ENCODE measurements at regions not wholly inside any gene's neighbourhood (a gene's known extent, or its start where the extent isn't known, plus 50 kb on each side); places are given as distances from the start of the nearest gene placed in this dataset.
"Not testable (repeated sequence)": the region's sequence is repeated elsewhere in the genome, so short reads cannot be mapped to it uniquely, and the experiment has no call there.

GRCh38 chr10:108583877-108584276 is 1339.4 kb downstream of the XPNPEP1 start:
- DNase-seq (ENCODE audit: low read depth in 4 of 4, low spot score in 3 of 4): no peak

DNA sequence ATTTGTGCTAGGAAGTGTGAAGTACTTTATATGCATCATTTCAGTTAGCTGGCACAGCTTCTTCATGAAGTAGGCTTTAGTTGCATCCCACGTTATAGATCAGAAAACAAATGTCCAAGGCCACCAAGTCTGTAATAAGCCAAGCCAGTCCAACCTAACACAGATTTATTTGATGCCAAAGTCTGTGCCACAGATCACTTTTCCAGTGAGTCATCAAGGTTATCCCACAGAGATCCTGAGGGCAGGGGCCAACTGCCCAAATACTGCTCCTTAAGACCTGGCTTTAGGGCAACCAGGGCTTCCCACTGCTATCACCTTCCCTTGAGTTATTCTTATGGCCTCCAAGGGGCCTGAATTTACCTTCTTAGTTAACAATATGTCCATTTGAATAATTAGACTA is 1340.4 kb downstream of the XPNPEP1 start:
- DNase-seq (ENCODE audit: low read depth in 4 of 4, low spot score in 3 of 4): no peak

GRCh38 chr10:108582387-108582786 is 1340.9 kb downstream of the XPNPEP1 start:
- DNase-seq (ENCODE audit: low read depth in 4 of 4, low spot score in 3 of 4): no peak

GRCh38 chr10:108578258-108578657 is 1345.1 kb downstream of the XPNPEP1 start:
- no peak for DNase-seq (ENCODE audit: low read depth in 4 of 4, low spot score in 3 of 4)

DNA sequence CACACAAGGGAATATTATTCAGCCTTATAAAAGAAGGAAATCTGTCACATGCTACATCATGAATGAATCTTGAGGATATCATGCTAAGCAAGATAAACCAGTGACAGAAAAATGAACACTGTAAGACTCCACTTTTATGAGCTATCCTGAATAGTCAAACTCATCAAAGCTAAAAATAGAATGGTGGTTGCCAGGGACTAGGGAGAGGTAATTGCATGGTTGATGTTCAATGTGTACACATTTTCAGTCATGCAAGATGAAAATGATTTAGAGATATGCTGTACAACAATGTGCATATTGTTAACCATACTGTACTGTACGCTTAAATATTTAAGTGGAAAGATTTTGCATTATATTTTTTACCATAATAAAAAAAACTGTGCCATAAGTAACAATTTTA is 1349.1 kb downstream of the XPNPEP1 start:
- DNase-seq (ENCODE audit: low read depth in 4 of 4, low spot score in 3 of 4): no peak

GRCh38 chr10:108568824-108569223 is 1354.5 kb downstream of the XPNPEP1 start:
- no peak for DNase-seq (ENCODE audit: low read depth in 4 of 4, low spot score in 3 of 4)

DNA sequence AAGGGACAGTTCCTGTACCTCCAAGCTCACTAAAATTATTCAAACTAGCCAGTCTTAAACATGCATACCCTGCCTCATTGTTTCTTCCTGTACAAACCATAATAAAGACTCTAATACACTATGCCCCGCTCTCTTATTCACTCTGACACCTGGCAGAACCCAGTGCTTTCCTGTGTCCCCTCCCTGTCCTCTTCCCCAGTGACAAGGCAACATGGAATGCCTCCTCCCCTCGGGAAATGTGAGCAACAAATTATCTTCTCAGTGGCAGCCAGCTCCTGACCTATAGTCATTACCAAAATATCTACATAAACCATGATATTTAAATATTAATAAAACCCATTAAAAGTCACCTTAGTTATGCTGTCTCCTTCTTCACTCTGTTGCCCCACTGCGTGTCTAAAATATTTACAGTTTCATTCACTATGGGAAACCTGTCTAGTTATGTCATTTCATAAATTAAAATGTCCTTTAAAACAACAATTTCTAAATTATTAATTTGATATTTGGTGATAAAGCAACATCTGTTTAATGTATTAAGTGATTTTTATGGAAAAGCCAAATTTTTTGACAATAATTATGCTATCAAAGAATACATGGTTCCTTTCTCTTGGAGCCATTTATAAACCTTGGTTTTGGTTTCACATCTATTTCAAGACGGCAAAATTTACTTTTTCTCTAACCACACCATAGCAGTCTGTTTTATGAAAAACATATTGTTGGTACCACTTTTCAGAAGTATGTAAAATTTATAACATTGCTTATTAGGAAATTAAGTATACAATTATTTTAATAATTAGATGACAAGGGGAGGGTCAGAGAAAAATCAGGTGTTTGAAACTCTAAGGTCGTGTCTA is 1355.2 kb downstream of the XPNPEP1 start:
- DNase-seq (ENCODE audit: low read depth in 4 of 4, low spot score in 3 of 4): no peak

DNA sequence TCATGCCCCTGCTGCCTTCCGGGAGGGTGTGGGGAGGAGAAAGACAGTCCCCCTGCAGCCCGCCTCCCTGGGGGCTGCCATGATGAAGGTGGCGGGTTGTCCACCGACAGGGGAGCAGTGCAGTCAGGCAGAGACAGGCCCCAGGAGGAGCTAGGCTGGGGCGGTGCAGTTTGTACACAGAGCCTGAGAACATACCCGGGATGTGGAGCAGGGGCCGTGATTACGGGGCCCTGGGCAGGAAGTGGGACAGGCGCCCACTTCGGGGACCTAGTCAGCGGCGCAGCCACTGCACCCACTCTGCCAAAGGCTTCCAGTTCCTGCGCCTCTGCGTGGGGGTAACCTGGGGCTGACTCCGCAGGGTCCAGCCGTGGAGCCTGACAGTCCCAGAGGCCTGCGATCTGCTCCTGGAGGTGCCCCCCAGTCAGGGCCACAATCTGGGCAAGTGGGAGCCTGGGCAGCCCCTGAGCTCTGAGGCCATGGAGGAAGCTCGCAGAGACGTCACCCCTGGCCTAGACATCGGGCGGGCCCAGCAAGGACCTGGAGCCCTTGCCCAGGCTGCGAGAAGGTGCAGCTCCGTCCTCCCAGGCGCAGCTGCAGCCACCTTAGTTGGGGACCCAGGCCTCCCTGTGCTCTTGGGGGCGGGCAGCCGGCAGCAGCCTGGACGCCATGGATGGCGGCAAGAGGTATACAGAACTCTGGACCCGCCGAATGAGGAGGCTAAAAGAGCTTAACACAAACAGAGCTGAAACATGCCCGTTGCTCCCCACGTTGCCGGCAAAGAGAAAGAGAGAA is 1356.8 kb downstream of the XPNPEP1 start:
- no peak for DNase-seq (ENCODE audit: low read depth in 4 of 4, low spot score in 3 of 4)

DNA sequence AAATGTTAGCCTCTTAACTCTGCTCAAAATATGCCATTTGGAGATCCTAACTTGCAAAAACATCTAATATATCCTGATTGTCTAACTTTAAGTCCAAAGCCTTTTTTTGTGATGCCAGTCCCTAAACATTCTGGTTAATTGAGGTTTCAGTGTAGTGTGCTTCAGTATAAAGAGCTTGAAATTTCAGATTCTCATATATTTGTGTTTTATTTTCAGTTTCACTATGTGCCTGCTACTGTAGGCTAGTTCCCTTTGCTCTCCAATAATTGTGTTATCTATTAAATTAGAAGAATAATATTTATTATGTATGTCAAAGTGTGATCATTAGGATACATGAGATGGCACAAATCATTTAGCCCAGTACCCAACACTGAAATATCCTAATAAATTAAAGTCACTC is 1361.2 kb downstream of the XPNPEP1 start:
- DNase-seq (ENCODE audit: low read depth in 4 of 4, low spot score in 3 of 4): no peak

- DNase-seq (ENCODE audit: low read depth in 4 of 4, low spot score in 3 of 4): no peak
Measured at GRCh38 chr10:108561649-108562048, 1361.7 kb downstream of the XPNPEP1 start.

- DNase-seq (ENCODE audit: low read depth in 4 of 4, low spot score in 3 of 4): no peak
Measured at GRCh38 chr10:108560488-108560887, 1362.8 kb downstream of the XPNPEP1 start.

- DNase-seq (ENCODE audit: low read depth in 4 of 4, low spot score in 3 of 4): no peak
Measured at GRCh38 chr10:108556186-108556585, 1367.1 kb downstream of the XPNPEP1 start.

- DNase-seq (ENCODE audit: low read depth in 4 of 4, low spot score in 3 of 4): no peak
Measured at GRCh38 chr10:108545921-108546320, 1377.4 kb downstream of the XPNPEP1 start.

DNA sequence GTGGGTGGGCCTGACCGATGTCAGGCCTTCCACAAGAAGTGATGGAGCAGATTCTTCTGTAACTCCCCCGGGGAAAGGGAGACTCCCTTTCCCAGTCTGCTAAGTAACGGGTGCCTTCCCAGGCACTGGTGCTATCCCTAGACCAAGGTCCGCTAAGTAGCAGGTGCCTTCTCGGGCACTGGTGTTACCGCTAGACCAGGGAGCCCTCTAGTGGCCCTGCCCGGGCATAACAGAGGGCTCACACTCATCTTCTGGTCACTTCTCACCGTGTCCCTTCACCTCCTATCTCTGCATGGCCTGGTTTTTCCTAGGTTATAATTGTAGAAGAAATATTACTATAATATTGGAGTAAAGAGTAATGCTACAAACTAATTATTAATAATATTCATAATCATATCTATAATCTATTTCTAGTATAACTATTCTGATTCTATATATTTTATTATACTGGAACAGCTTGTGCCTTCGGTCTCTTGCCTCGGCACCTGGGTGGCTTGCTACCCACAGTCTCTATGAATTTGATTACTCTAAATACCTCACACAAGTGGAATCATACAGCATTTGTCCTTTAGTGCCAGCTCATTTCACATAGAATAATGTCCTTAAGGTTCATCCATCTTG is 1378.7 kb downstream of the XPNPEP1 start:
- peak; percentile 25 to 59 (median 34) for DNase-seq (ENCODE audit: low read depth in 4 of 4, low spot score in 3 of 4)

DNA sequence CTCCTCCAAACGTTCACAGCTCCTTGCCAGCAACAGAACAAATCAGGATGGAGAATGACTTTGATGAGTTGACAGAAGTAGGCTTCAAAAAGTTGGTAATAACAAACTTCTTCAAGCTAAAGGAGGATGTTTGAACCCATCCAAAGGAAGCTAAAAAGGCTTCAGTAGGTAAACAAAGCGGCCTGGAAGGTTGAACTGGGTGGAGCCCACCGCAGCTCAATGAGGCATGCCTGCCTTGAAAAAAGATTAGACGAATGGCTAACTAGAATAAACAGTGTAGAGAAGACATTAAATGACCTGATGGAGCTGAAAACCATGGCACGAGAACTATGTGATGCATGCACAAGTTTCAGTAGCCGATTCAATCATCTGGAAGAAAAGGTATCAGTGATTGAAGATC is 1369.0 kb upstream of the SORCS1 start:
- not testable (repeated sequence) for DNase-seq (ENCODE audit: low read depth in 4 of 4, low spot score in 3 of 4)

DNA sequence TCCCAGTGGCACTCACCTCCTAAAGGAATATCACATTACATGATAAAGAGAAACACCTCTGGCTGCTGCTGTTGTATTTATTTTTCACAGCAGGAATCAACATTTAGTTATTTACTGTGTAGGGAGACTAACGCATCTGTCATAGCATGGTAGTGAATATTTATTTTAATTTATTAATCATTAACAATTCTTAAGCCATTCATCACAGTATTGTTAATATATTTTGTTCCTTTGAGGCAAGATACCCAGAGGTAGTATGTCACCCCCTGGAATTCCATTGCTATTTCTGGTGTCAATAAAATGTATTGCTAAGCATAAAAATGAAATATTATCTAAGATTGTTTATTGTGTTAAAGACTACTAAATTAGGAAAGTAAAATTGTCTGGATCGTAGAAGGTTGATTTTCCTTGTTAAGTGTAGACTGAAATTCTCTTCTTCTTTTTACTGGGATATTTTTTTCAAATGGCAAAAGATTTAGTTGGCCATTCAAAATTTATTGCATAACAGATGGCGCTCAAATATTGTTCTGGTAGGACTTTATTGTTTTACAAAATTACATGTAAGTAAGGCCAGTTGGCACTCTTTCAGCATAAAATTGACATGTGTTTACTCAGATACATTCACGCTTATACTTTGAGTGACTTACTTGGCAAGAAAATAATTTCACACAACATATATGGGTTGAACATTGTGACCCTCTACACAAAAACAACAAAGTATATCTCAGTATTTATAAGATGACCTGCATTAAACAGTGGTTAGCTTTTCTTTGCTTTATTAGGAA is 1358.7 kb upstream of the SORCS1 start:
- no peak for DNase-seq (ENCODE audit: low read depth in 4 of 4, low spot score in 3 of 4)

GRCh38 chr10:108521827-108522492 is 1357.5 kb upstream of the SORCS1 start:
- peak in 2 of 4 donors; percentile 8 to 20 for DNase-seq (ENCODE audit: low read depth in 4 of 4, low spot score in 3 of 4)

DNA sequence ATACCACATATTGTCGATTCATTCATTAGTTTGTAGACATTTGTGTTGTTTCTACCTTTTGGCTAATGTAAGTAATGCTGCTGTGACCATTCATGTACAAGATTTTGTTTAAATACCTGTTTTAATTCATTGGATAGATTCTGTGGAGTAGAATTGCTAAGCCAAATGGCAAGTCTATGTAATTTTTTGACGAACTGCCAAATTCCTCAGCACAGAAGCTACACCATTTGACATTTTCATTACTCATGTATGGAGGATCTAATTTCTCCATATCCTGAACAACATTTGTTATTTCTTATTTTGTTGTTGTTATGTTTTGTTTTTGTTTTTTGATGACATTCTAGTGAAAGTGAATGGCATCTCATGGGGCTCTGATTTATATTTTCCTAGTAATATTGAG is 1351.3 kb upstream of the SORCS1 start:
- no peak for DNase-seq (ENCODE audit: low read depth in 4 of 4, low spot score in 3 of 4)

- no peak for DNase-seq (ENCODE audit: low read depth in 4 of 4, low spot score in 3 of 4)
Measured at GRCh38 chr10:108500396-108500795, 1335.9 kb upstream of the SORCS1 start.

- no peak for DNase-seq (ENCODE audit: low read depth in 4 of 4, low spot score in 3 of 4)
Measured at GRCh38 chr10:108496106-108496505, 1331.6 kb upstream of the SORCS1 start.
